GM23338 (cell line): ENCODE measurements at regions not wholly inside any gene's neighbourhood (a gene's known extent, or its start where the extent isn't known, plus 50 kb on each side); places are given as distances from the start of the nearest gene placed in this dataset.

Experiments
- ATAC-seq: fragments of 200-7000 bp; cut with Tn5 transposase; 3 replicates; pipeline ENCODE4 v1.9.1; 2020
- DNase-seq: peaks from one replicate; pipeline ENCODE4 v3.0.0-alpha.2; 2015; ENCODE audit warnings: low spot score
- H2AFZ ChIP-seq: fragments of 200-600 bp; sonication (generic); 2 replicates; pipeline ENCODE4 v1.8.0; 2016; ENCODE audit warnings: antibody characterized with exemption, mild to moderate bottlenecking, moderate library complexity
- H3F3A ChIP-seq: fragments of 200-600 bp; sonication (generic); replicated peaks from 2 replicates; pipeline ENCODE4 v1.8.0; 2017; ENCODE audit warnings: antibody characterized with exemption, mixed run types, low read depth
- H3K27ac ChIP-seq: fragments of 200-600 bp; sonication (generic); 2 replicates; pipeline ENCODE4 v1.6.1; 2016; ENCODE audit warnings: low read depth
- H3K27me3 ChIP-seq: fragments of 200-600 bp; sonication (generic); 2 replicates; pipeline ENCODE4 v1.8.0; 2016; ENCODE audit warnings: mild to moderate bottlenecking, mixed run types, moderate library complexity; ENCODE audit not compliant: insufficient read depth
- H3K36me3 ChIP-seq: fragments of 200-600 bp; sonication (generic); 2 replicates; pipeline ENCODE4 v1.8.0; 2016; ENCODE audit warnings: mild to moderate bottlenecking; ENCODE audit not compliant: insufficient read depth
- H3K4me1 ChIP-seq: fragments of 200-600 bp; sonication (generic); 2 replicates; pipeline ENCODE4 v1.8.0; 2016; ENCODE audit warnings: mild to moderate bottlenecking, moderate library complexity; ENCODE audit not compliant: insufficient read depth
- H3K4me2 ChIP-seq: fragments of 200-600 bp; sonication (generic); 2 replicates; pipeline ENCODE4 v1.7.1; 2017; ENCODE audit warnings: mixed run types
- H3K4me3 ChIP-seq: fragments of 200-600 bp; sonication (generic); 2 replicates; pipeline ENCODE4 v1.6.1; 2016; ENCODE audit warnings: mixed run types
- H3K79me2 ChIP-seq: fragments of 200-600 bp; sonication (generic); replicated peaks from 2 replicates; pipeline ENCODE4 v1.8.0; 2017; ENCODE audit warnings: mild to moderate bottlenecking; ENCODE audit not compliant: insufficient read depth
- H3K9me2 ChIP-seq: fragments of 200-600 bp; sonication (generic); 2 replicates; pipeline ENCODE4 v1.8.0; 2017; ENCODE audit not compliant: insufficient read depth
- H4K20me1 ChIP-seq: fragments of 200-600 bp; sonication (generic); replicated peaks from 2 replicates; pipeline ENCODE4 v1.8.0; 2017; ENCODE audit warnings: mild to moderate bottlenecking; ENCODE audit not compliant: insufficient read depth
- H3K27ac Mint-ChIP-seq: 2 replicates; pipeline ENCODE4 v1.8.0; 2020; ENCODE audit warnings: inconsistent platforms, mild to moderate bottlenecking, moderate library complexity, mixed read lengths
- H3K27me3 Mint-ChIP-seq: 3 replicates; pipeline ENCODE4 v1.8.0; 2022; ENCODE audit warnings: low read depth, mild to moderate bottlenecking, moderate library complexity, mixed read lengths, inconsistent platforms; ENCODE audit not compliant: insufficient read depth, poor library complexity
- H3K36me3 Mint-ChIP-seq: 3 replicates; pipeline ENCODE4 v1.8.0; 2021; ENCODE audit warnings: low read depth, mild to moderate bottlenecking, inconsistent platforms, moderate library complexity, mixed read lengths
- H3K4me1 Mint-ChIP-seq: 3 replicates; pipeline ENCODE4 v1.8.0; 2020; ENCODE audit warnings: mild to moderate bottlenecking, inconsistent platforms, mixed read lengths
- H3K4me3 Mint-ChIP-seq: 3 replicates; pipeline ENCODE4 v1.8.0; 2021; ENCODE audit warnings: moderate library complexity, mild to moderate bottlenecking, inconsistent platforms, mixed read lengths
- H3K9me3 Mint-ChIP-seq: 3 replicates; pipeline ENCODE4 v1.8.0; 2020; ENCODE audit warnings: moderate library complexity, mild to moderate bottlenecking, inconsistent platforms, mixed read lengths
- CREB1 ChIP-seq: fragments of 250-450 bp; sonication (Bioruptor Pico); IDR thresholded peaks from 2 replicates; pipeline ENCODE4 v1.5.0; 2020; ENCODE audit warnings: low read depth, mild to moderate bottlenecking, moderate library complexity
- CTCF ChIP-seq, 2 experiments: fragments of 200-600 bp in 1 of 2; sonication (generic) in 1 of 2; conservative IDR thresholded peaks; 2 replicates each; pipeline versions ENCODE4 v1.5.1 to v1.6.1; 2016 to 2017; ENCODE audit warnings: antibody characterized with exemption in 2 of 2, low read depth in 2 of 2, mild to moderate bottlenecking in 2 of 2, moderate library complexity in 1 of 2
- EZH2 ChIP-seq: fragments of 200-600 bp; sonication (generic); IDR thresholded peaks from one replicate; pipeline ENCODE4 v1.8.0; 2017; ENCODE audit warnings: antibody characterized with exemption, mild to moderate bottlenecking, low read depth; ENCODE audit not compliant: unreplicated experiment
- EZH2phosphoT487 ChIP-seq: fragments of 200-600 bp; sonication (generic); IDR thresholded peaks from one replicate; pipeline ENCODE4 v1.8.1; 2018; ENCODE audit warnings: antibody characterized with exemption; ENCODE audit not compliant: unreplicated experiment
- JUNB ChIP-seq: IDR thresholded peaks from one replicate; pipeline ENCODE4 v1.6.1; 2016; ENCODE audit warnings: antibody characterized with exemption; ENCODE audit not compliant: unreplicated experiment
- NANOG ChIP-seq: IDR thresholded peaks from 2 replicates; pipeline ENCODE4 v1.6.1; 2016; ENCODE audit warnings: antibody characterized with exemption, borderline replicate concordance
- POLR2AphosphoS5 ChIP-seq: IDR thresholded peaks from 2 replicates; pipeline ENCODE4 v1.6.1; 2016; ENCODE audit warnings: antibody characterized with exemption, low read depth
- REST ChIP-seq: IDR thresholded peaks from one replicate; pipeline ENCODE4 v1.6.1; 2018; ENCODE audit warnings: antibody characterized with exemption; ENCODE audit not compliant: unreplicated experiment
- STAT1 ChIP-seq: IDR thresholded peaks from one replicate; pipeline ENCODE4 v1.6.1; 2016; ENCODE audit warnings: antibody characterized with exemption; ENCODE audit not compliant: unreplicated experiment
- ZNF114 ChIP-seq: fragments of 250-450 bp; sonication (Bioruptor Pico); IDR thresholded peaks from 2 replicates; pipeline ENCODE4 v1.5.0; 2020; ENCODE audit warnings: mild to moderate bottlenecking, moderate library complexity
- ZNF331 ChIP-seq: fragments of 250-450 bp; sonication (Bioruptor Pico); IDR thresholded peaks from 2 replicates; pipeline ENCODE4 v1.5.0; 2020; ENCODE audit warnings: low read depth, mild to moderate bottlenecking, moderate library complexity

- TF ChIP-seq POLR2AphosphoS5 = no peak
- TF ChIP-seq CREB1 (CRISPR knock-in tag) = no peak
- TF ChIP-seq STAT1 = no peak
- TF ChIP-seq REST = no peak
- no peak for TF ChIP-seq EZH2
- TF ChIP-seq EZH2phosphoT487 = no peak
- TF ChIP-seq ZNF114 (CRISPR knock-in tag) = no peak
- TF ChIP-seq JUNB = no peak
Measured at GRCh38 chrX:128517691-128518090, 465.5 kb upstream of the ACTRT1 start (continued).

GRCh38 chrX:128504496-128504895 is 452.3 kb upstream of the ACTRT1 start:
- no peak overlapping the region for H3K27ac Mint-ChIP-seq
- H4K20me1 ChIP-seq = no peaks in the 10 kb centered on the region
- H3K4me2 ChIP-seq = no peak overlapping the region
- no peaks in the 10 kb centered on the region for H3K9me2 ChIP-seq
- H3K27me3 ChIP-seq = no peaks in the 10 kb centered on the region
- H3K27me3 Mint-ChIP-seq = no peaks in the 10 kb centered on the region
- H3K4me3 Mint-ChIP-seq = no peak overlapping the region
- H3K27ac ChIP-seq = no peak overlapping the region
- no peak overlapping the region for H3K4me3 ChIP-seq
- no peaks in the 10 kb centered on the region for H3K4me1 Mint-ChIP-seq
- no peaks in the 10 kb centered on the region for H3F3A ChIP-seq
- no peak overlapping the region for H2AFZ ChIP-seq
- TF ChIP-seq CTCF (conservative IDR thresholded peaks at IDR 0.05; ENCODE audit: low read depth in 2 of 2) (no peak), REST (no peak), NANOG (no peak), ZNF331 (CRISPR knock-in tag) (no peak), ZNF114 (CRISPR knock-in tag) (no peak)
- H3K36me3 ChIP-seq = no peaks in the 10 kb centered on the region
- no peaks in the 10 kb centered on the region for H3K4me1 ChIP-seq
- ATAC-seq = no peak
- H3K79me2 ChIP-seq = no peaks in the 10 kb centered on the region
- H3K9me3 Mint-ChIP-seq = no peaks in the 10 kb centered on the region
- no peak for DNase-seq
- H3K36me3 Mint-ChIP-seq = no peaks in the 10 kb centered on the region
